Sigmoid colon (tissue), 6 donors: ENCODE measurements at regions not wholly inside any gene's neighbourhood (a gene's known extent, or its start where the extent isn't known, plus 50 kb on each side); places are given as distances from the start of the nearest gene placed in this dataset.

Source experiments
- DNase-seq: peaks from one replicate; pipeline ENCODE4 v3.0.0-alpha.2; 2019
- H3K27ac ChIP-seq, 4 donors: fragments of 200-600 bp; sonication (generic); one replicate each; pipeline ENCODE4 v1.5.1; 2016 to 2019; ENCODE audit warnings: mild to moderate bottlenecking in 1 of 4
- H3K27me3 ChIP-seq, 3 donors: fragments of 200-600 bp; sonication (generic); one replicate each; pipeline ENCODE4 v1.5.1; 2019; ENCODE audit warnings: mild to moderate bottlenecking in 1 of 3
- H3K36me3 ChIP-seq, 4 donors: fragments of 200-600 bp; sonication (generic); one replicate each; pipeline ENCODE4 v1.5.1; 2016 to 2019
- H3K4me1 ChIP-seq, 4 donors: fragments of 200-600 bp; sonication (generic); one replicate each; pipeline ENCODE4 v1.5.1; 2017 to 2019
- H3K4me3 ChIP-seq, 4 donors: fragments of 200-600 bp; sonication (generic); one replicate each; pipeline ENCODE4 v1.5.1; 2017 to 2019; ENCODE audit warnings: mild to moderate bottlenecking in 2 of 4, moderate library complexity in 1 of 4
- H3K9me3 ChIP-seq, 4 donors: fragments of 200-600 bp in 3 of 4; sonication (generic) in 3 of 4; one replicate each; pipeline versions ENCODE4 v1.5.1 to v1.6.1; 2013 to 2019
- EP300 ChIP-seq, 4 donors: sonication (generic); formaldehyde crosslinking; IDR thresholded peaks; one replicate each; pipeline ENCODE4 v1.6.1; 2017; ENCODE audit warnings: antibody characterized with exemption in 4 of 4
- POLR2A ChIP-seq, 2 donors: fragments of 450-650 bp; IDR thresholded peaks; one replicate each; pipeline ENCODE4 v1.6.1; 2016; ENCODE audit warnings: antibody characterized with exemption in 2 of 2, mild to moderate bottlenecking in 2 of 2, moderate library complexity in 2 of 2
- POLR2AphosphoS5 ChIP-seq, 4 donors: sonication (generic); formaldehyde crosslinking; IDR thresholded peaks; one replicate each; pipeline ENCODE4 v1.6.1; 2017; ENCODE audit warnings: antibody characterized with exemption in 4 of 4
- WGBS, 2 donors: extraction: QIAGEN DNeasy Blood & Tissue Kit; methylation state at CpG; one replicate each; pipeline ENCODE4 v1.1.7; 2013; 5-methylcytosine and 5-hydroxymethylcytosine counted together
- intact Hi-C: fragments of 100-400 bp; cut with DNase I; formaldehyde crosslinking; loops from one replicate; pipeline ENCODE4 v1.15.1; 2023
- TF ChIP-seq, protein P1 (sequence below), 4 experiments: fragments of 450-650 bp in 3 of 4; fragments of 200-600 bp in 1 of 4; IDR thresholded peaks; one replicate each; pipeline ENCODE4 v1.5.1; 2016 to 2019; ENCODE audit warnings: antibody characterized with exemption in 4 of 4, mild to moderate bottlenecking in 3 of 4, moderate library complexity in 2 of 4
- donor health status: healthy with polysubstance abuse.
- donor health status: healthy.

DNA sequence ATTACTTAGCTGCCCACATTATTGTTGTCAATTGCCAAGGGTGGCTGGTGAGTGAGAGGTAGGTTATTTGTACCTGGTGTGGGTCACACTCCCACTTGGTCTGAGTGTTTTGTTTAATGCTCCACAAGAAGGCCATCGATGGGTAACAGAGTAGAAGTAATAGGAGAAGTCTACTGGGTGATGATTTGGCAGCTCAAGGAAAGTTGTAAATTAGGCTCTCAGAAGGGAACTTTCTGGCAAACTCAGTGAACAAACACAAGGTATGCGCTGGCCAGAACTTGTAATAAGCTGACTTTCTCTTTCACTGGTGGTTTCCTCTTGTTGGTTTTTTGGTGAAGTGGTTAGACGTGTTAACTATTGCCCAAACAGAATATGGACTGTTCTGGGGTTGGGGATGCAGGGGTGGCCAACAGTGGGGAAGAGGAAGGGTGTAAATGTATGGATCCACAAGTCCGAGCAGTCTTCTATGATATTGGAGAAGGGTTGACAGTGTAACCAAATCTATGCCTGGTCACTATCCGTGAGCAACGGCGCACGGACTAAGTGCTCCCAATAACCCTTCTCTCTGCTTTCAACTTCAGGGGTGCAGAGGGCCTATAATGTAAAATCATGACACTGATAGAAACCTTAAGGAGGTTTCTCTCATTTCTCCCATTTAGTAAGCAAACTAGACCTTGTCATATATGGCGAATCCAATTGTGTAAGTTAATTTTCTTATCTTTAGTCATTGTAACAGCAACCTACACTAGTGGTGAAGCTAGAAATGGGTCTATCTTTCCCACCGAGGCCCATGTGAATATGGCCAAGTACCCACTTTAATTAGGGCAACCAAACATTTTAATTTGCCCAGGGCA, 212.8 kb downstream of the PTEN start:
- H3K27ac ChIP-seq: peak overlapping the region in 1 of 4 donors; percentile 4

DNA sequence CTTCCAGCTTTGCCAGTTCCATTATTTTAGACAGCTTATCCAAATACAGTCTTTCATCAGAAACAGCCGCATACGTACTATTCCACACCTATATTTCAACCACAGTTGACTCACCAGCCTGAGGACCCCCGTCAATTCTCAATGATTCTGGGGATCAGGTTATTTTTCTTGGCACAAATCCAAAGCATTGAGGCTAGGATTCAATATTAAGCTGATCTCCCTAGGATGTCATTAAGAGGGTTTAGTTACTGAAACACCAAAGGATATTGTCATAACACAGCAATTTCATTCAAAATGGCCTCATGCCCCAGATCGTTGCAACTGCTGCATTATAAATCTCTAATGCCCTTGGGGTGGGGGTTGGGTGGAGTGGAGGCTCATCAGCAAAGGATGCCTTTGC, 214.6 kb downstream of the PTEN start:
- Histone ChIP-seq H3K36me3 (no peaks in the 10 kb centered on the region), H3K27ac (no peak overlapping the region), H3K27me3 (no peaks in the 10 kb centered on the region), H3K4me3 (no peak overlapping the region), H3K9me3 (no peaks in the 10 kb centered on the region), H3K4me1 (peaks cover 0 to 31% (median 25%) of the 10 kb centered on the region in 4 donors)
- 92 to 95% methylated on average over 4 of the region's 4 CpGs for WGBS, 2 donors
- DNase-seq: no peak
- intact Hi-C loops: no loop called here
- no peak for TF ChIP-seq POLR2A (IDR thresholded peaks at IDR 0.05)
- TF ChIP-seq POLR2AphosphoS5 (IDR thresholded peaks at IDR 0.05): no peak
- TF ChIP-seq, protein P1, sequence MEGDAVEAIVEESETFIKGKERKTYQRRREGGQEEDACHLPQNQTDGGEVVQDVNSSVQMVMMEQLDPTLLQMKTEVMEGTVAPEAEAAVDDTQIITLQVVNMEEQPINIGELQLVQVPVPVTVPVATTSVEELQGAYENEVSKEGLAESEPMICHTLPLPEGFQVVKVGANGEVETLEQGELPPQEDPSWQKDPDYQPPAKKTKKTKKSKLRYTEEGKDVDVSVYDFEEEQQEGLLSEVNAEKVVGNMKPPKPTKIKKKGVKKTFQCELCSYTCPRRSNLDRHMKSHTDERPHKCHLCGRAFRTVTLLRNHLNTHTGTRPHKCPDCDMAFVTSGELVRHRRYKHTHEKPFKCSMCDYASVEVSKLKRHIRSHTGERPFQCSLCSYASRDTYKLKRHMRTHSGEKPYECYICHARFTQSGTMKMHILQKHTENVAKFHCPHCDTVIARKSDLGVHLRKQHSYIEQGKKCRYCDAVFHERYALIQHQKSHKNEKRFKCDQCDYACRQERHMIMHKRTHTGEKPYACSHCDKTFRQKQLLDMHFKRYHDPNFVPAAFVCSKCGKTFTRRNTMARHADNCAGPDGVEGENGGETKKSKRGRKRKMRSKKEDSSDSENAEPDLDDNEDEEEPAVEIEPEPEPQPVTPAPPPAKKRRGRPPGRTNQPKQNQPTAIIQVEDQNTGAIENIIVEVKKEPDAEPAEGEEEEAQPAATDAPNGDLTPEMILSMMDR (IDR thresholded peaks at IDR 0.05): no peak
- TF ChIP-seq EP300 (IDR thresholded peaks at IDR 0.05): no peak

More for the DNA sequence above, 212.8 kb downstream of the PTEN start:
- peaks cover 0 to 30% (median 25%) of the 10 kb centered on the region in 4 donors for H3K4me1 ChIP-seq
- no peak overlapping the region for H3K4me3 ChIP-seq
- no peak for DNase-seq
- TF ChIP-seq POLR2AphosphoS5 (IDR thresholded peaks at IDR 0.05) (no peak), EP300 (IDR thresholded peaks at IDR 0.05) (no peak), POLR2A (IDR thresholded peaks at IDR 0.05) (no peak)
- TF ChIP-seq, protein P1 (IDR thresholded peaks at IDR 0.05): no peak
- WGBS, 2 donors: 77 to 82% methylated on average over 10 of the region's 10 CpGs
- no peaks in the 10 kb centered on the region for H3K27me3 ChIP-seq
- intact Hi-C loops: no loop called here
- no peaks in the 10 kb centered on the region for H3K36me3 ChIP-seq
- H3K9me3 ChIP-seq: no peaks in the 10 kb centered on the region

DNA sequence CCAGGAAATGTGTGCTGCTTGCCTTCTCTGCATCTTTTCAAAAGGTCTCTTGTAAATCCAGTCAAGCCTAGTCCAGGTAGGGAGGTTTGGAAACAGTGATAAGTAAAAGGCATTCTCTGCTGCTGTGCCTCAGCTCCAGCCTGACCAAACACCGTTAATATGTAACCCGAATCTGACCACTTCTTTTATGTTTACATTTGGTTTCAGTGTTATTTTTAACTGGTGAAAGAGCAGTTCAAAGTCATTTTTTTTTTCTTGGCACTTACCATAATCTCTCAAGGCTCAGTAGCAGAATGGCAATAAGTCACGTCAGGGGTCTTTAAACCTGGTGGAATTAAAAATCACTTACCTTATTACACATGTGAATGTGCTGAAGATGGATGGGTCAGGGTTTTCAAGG, 216.8 kb downstream of the PTEN start:
- WGBS, 2 donors: 4 to 25% methylated on average over 3 of the region's 3 CpGs
- TF ChIP-seq POLR2AphosphoS5 (IDR thresholded peaks at IDR 0.05): no peak
- TF ChIP-seq EP300 (IDR thresholded peaks at IDR 0.05): no peak
- TF ChIP-seq, protein P1 (IDR thresholded peaks at IDR 0.05): no peak
- no peak for TF ChIP-seq POLR2A (IDR thresholded peaks at IDR 0.05)
- H3K9me3 ChIP-seq: no peaks in the 10 kb centered on the region
- peaks cover 0 to 31% (median 25%) of the 10 kb centered on the region in 4 donors for H3K4me1 ChIP-seq
- H3K27ac ChIP-seq: no peak overlapping the region
- H3K4me3 ChIP-seq: no peak overlapping the region
- intact Hi-C loops: no loop called here
- H3K36me3 ChIP-seq: no peaks in the 10 kb centered on the region
- no peak for DNase-seq
- H3K27me3 ChIP-seq: no peaks in the 10 kb centered on the region

DNA sequence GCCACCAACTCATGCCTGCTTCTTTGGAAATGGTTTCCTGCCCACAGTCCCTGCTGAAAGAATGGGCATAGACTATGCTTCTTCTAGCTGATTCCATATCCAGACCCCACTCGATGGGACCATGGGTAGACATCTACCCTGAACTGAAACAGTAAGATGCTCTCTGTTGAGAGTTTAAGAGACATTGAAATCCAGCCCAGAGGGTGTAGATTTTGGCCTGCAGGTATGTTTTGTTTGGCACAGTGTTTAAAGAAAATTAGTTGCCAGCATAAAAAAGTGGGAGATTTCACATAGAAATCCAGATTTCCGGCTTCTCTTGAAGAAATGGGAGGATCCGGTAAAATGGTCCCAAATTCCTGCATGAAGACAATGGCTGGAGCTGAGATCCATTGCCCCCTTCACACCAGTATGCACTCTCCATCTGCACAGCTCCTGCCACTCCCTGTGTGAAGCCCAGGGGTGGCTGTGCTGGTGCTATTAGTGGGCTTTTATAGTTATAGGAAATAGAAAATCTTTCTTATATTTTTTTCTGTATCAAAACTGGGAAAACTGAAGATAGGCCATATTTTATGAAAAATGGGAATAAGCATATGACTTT, 218.1 kb downstream of the PTEN start:
- TF ChIP-seq, protein P1 (IDR thresholded peaks at IDR 0.05): no peak
- TF ChIP-seq POLR2A (IDR thresholded peaks at IDR 0.05) (no peak), EP300 (IDR thresholded peaks at IDR 0.05) (no peak), POLR2AphosphoS5 (IDR thresholded peaks at IDR 0.05) (no peak)
- Histone ChIP-seq H3K4me1 (peaks cover 0 to 21% (median 17%) of the 10 kb centered on the region in 4 donors), H3K27ac (no peak overlapping the region), H3K9me3 (no peaks in the 10 kb centered on the region), H3K4me3 (no peak overlapping the region), H3K36me3 (no peaks in the 10 kb centered on the region), H3K27me3 (no peaks in the 10 kb centered on the region)
- 95 to 96% methylated on average over 3 of the region's 3 CpGs for WGBS, 2 donors
- DNase-seq: no peak
- intact Hi-C loops: no loop called here
